HEK293T (cell line): ENCODE measurements at regions not wholly inside any gene's neighbourhood (a gene's known extent, or its start where the extent isn't known, plus 50 kb on each side); places are given as distances from the start of the nearest gene placed in this dataset.

Experiments used
- CTCF ChIA-PET: fragments of 350-600 bp; formaldehyde crosslinking; extraction: SDS; loops from one replicate; lab custom pipeline; 2021; ENCODE audit warnings: antibody characterized with exemption, inconsistent platforms; lab: Yijun Ruan, JAX
- POLR2A ChIA-PET: fragments of 350-600 bp; formaldehyde crosslinking; extraction: SDS; loops from one replicate; lab custom pipeline; 2020; ENCODE audit warnings: antibody characterized with exemption, inconsistent platforms; lab: Yijun Ruan, JAX
- DNase-seq: peaks from one replicate; pipeline ENCODE4 v3.0.0; 2012; ENCODE audit warnings: mixed read lengths; ENCODE audit errors: extremely low spot score
- ARNT ChIP-seq: fragments of 450-650 bp; IDR thresholded peaks from 2 replicates; pipeline ENCODE4 v1.6.1; 2017; ENCODE audit warnings: mild to moderate bottlenecking
- BHLHE40 ChIP-seq: fragments of 450-650 bp; IDR thresholded peaks from 2 replicates; pipeline ENCODE4 v1.6.1; 2016; ENCODE audit warnings: mild to moderate bottlenecking, moderate library complexity, borderline replicate concordance
- CTBP1 ChIP-seq: fragments of 450-650 bp; IDR thresholded peaks from 2 replicates; pipeline ENCODE4 v1.6.1; 2016; ENCODE audit warnings: borderline replicate concordance
- ELF4 ChIP-seq: fragments of 450-650 bp; IDR thresholded peaks from 2 replicates; pipeline ENCODE4 v1.6.1; 2017; ENCODE audit warnings: antibody characterized with exemption
- FOXA1 ChIP-seq: fragments of 450-650 bp; IDR thresholded peaks from 2 replicates; pipeline ENCODE4 v1.6.1; 2016; ENCODE audit warnings: mild to moderate bottlenecking
- FOXK2 ChIP-seq: fragments of 450-650 bp; IDR thresholded peaks from 2 replicates; pipeline ENCODE4 v1.6.1; 2016; ENCODE audit warnings: mild to moderate bottlenecking
- FOXM1 ChIP-seq: fragments of 450-650 bp; IDR thresholded peaks from 2 replicates; pipeline ENCODE4 v1.6.1; 2017; ENCODE audit warnings: mild to moderate bottlenecking, borderline replicate concordance
- HDGF ChIP-seq: fragments of 450-650 bp; IDR thresholded peaks from 2 replicates; pipeline ENCODE4 v1.6.1; 2017; ENCODE audit warnings: antibody characterized with exemption, borderline replicate concordance
- L3MBTL2 ChIP-seq: fragments of 450-650 bp; conservative IDR thresholded peaks from 2 replicates; pipeline ENCODE4 v1.6.1; 2016; ENCODE audit warnings: mild to moderate bottlenecking
- LEF1 ChIP-seq: fragments of 450-650 bp; IDR thresholded peaks from 2 replicates; pipeline ENCODE4 v1.6.1; 2017; ENCODE audit warnings: mild to moderate bottlenecking, borderline replicate concordance
- NFRKB ChIP-seq: fragments of 450-650 bp; IDR thresholded peaks from 2 replicates; pipeline ENCODE4 v1.6.1; 2016; ENCODE audit warnings: mild to moderate bottlenecking, moderate library complexity
- SP1 ChIP-seq: fragments of 450-650 bp; IDR thresholded peaks from 2 replicates; pipeline ENCODE4 v1.6.1; 2017
- SUZ12 ChIP-seq: fragments of 450-650 bp; IDR thresholded peaks from 2 replicates; pipeline ENCODE4 v1.6.1; 2016; ENCODE audit warnings: mild to moderate bottlenecking
- TARDBP ChIP-seq: fragments of 450-650 bp; IDR thresholded peaks from 2 replicates; pipeline ENCODE4 v1.6.1; 2016
- ZNF384 ChIP-seq: fragments of 450-650 bp; IDR thresholded peaks from 2 replicates; pipeline ENCODE4 v1.6.1; 2016
- TF ChIP-seq, protein P1 (sequence below): fragments of 450-650 bp; IDR thresholded peaks from 2 replicates; pipeline ENCODE4 v1.6.1; 2016

GRCh38 chr1:56374026-56374974 is 205.1 kb downstream of the PLPP3 start:
- DNase-seq, result no peak
- no peak for TF ChIP-seq FOXA1
- TF ChIP-seq FOXM1, result no peak
- TF ChIP-seq NFRKB, result no peak
- no peak for TF ChIP-seq CTBP1
- TF ChIP-seq TARDBP, result no peak
- TF ChIP-seq BHLHE40, result no peak
- no peak for TF ChIP-seq HDGF
- TF ChIP-seq SUZ12, result no peak
- TF ChIP-seq, protein P1, sequence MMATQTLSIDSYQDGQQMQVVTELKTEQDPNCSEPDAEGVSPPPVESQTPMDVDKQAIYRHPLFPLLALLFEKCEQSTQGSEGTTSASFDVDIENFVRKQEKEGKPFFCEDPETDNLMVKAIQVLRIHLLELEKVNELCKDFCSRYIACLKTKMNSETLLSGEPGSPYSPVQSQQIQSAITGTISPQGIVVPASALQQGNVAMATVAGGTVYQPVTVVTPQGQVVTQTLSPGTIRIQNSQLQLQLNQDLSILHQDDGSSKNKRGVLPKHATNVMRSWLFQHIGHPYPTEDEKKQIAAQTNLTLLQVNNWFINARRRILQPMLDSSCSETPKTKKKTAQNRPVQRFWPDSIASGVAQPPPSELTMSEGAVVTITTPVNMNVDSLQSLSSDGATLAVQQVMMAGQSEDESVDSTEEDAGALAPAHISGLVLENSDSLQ, result no peak
- TF ChIP-seq SP1, result no peak
- TF ChIP-seq ZNF384, result no peak
- TF ChIP-seq ARNT, result no peak
- TF ChIP-seq L3MBTL2, result no peak
- TF ChIP-seq ELF4, result no peak
- TF ChIP-seq LEF1, result no peak
- TF ChIP-seq FOXK2, result no peak
- POLR2A ChIA-PET, result no interaction called here
- CTCF ChIA-PET, result no interaction called here

GRCh38 chr1:56370513-56370912 is 208.8 kb downstream of the PLPP3 start:
- DNase-seq, result no peak
- CTCF ChIA-PET, result no interaction called here
- TF ChIP-seq SP1 (no peak), CTBP1 (no peak), HDGF (no peak), ARNT (no peak), LEF1 (no peak), FOXA1 (no peak), TARDBP (no peak), ELF4 (no peak), ZNF384 (no peak), SUZ12 (no peak), BHLHE40 (no peak), FOXM1 (no peak), L3MBTL2 (no peak), FOXK2 (no peak), NFRKB (no peak)
- TF ChIP-seq, protein P1, result no peak
- POLR2A ChIA-PET, result no interaction called here

GRCh38 chr1:56363007-56363770 is 216.2 kb downstream of the PLPP3 start:
- CTCF ChIA-PET, result no interaction called here
- POLR2A ChIA-PET, result no interaction called here
- no peak for DNase-seq
- no peak for TF ChIP-seq FOXA1
- no peak for TF ChIP-seq FOXM1
- TF ChIP-seq SP1, result no peak
- TF ChIP-seq HDGF, result no peak
- TF ChIP-seq CTBP1, result no peak
- no peak for TF ChIP-seq FOXK2
- TF ChIP-seq LEF1, result no peak
- TF ChIP-seq ZNF384, result no peak
- no peak for TF ChIP-seq ARNT
- TF ChIP-seq, protein P1, result no peak
- no peak for TF ChIP-seq NFRKB
- TF ChIP-seq SUZ12, result no peak
- no peak for TF ChIP-seq TARDBP
- no peak for TF ChIP-seq L3MBTL2
- TF ChIP-seq BHLHE40, result no peak
- TF ChIP-seq ELF4, result no peak

DNA sequence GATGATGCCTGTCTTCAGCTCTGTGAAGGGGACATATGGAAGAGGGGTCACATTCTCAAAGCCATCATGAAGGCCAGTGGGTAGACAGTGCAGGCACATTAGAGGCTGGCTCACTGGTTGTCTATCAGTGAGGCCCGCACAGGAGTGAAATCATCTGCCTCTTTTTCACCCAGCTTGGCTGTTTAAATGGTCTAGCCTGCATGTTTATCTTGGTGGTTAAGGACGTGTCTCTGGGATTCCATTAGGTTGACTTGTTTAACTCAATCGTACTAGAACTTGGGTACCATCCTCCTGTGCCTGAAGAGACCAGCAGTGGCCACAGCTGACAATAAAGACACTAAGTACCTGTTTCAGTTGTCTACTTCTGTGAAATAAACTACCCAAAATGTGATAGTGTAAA is 219.3 kb downstream of the PLPP3 start:
- ChIA-PET POLR2A (no interaction called here), CTCF (no interaction called here)
- TF ChIP-seq, protein P1, result no peak
- TF ChIP-seq BHLHE40, result no peak
- no peak for TF ChIP-seq SUZ12
- no peak for TF ChIP-seq SP1
- TF ChIP-seq FOXM1, result no peak
- TF ChIP-seq L3MBTL2, result no peak
- no peak for TF ChIP-seq TARDBP
- TF ChIP-seq NFRKB, result no peak
- no peak for TF ChIP-seq LEF1
- TF ChIP-seq ELF4, result no peak
- no peak for TF ChIP-seq FOXA1
- no peak for DNase-seq

- DNase-seq, result no peak
- CTCF ChIA-PET, result interaction anchor here (0.6 kb wide), 1 partner anchor 883 kb away, joined by 5 read pairs; no protein-coding TSS in a partner anchor
Observed at GRCh38 chr1:56359056-56359455, 220.3 kb downstream of the PLPP3 start.

More at GRCh38 chr1:56359056-56359455, 220.3 kb downstream of the PLPP3 start:
- POLR2A ChIA-PET, result no interaction called here
- TF ChIP-seq BHLHE40, result no peak
- TF ChIP-seq, protein P1, result no peak
- no peak for TF ChIP-seq TARDBP
- no peak for TF ChIP-seq HDGF
- no peak for TF ChIP-seq ARNT
- TF ChIP-seq L3MBTL2, result no peak
- TF ChIP-seq FOXM1, result no peak
- TF ChIP-seq SUZ12, result no peak
- TF ChIP-seq NFRKB, result no peak
- no peak for TF ChIP-seq SP1
- no peak for TF ChIP-seq FOXK2
- no peak for TF ChIP-seq ZNF384
- TF ChIP-seq FOXA1, result no peak
- no peak for TF ChIP-seq LEF1
- TF ChIP-seq ELF4, result no peak
